ENCODE measurements at regions not wholly inside any gene's neighbourhood (a gene's known extent, or its start where the extent isn't known, plus 50 kb on each side); places are given as distances from the start of the nearest gene placed in this dataset.
A peak's percentile ranks its signal among the peaks of the same experiment; 100 is the strongest.

GRCh38 chr12:97301576-97301975 is 161.0 kb upstream of the RMST start:
- TF ChIP-seq CTCF (IDR thresholded peaks at IDR 0.05; ENCODE audit: borderline replicate concordance, control extremely low read depth, extremely low read depth, insufficient read depth, missing control alignments) = no peak
- in situ Hi-C loops (cut with MboI; ENCODE audit: low sequenced_read_pairs, unreplicated experiment) = loop anchor here (25.0 kb wide), 1 partner anchor 314 kb away; no protein-coding TSS in a partner anchor
- DNase-seq (ENCODE audit: low spot score) = no peak

- in situ Hi-C loops (cut with MboI; ENCODE audit: low sequenced_read_pairs, unreplicated experiment) = loop anchor here (25.0 kb wide), 1 partner anchor 318 kb away; no protein-coding TSS in a partner anchor
These were observed 157.0 kb upstream of the RMST start for GRCh38 chr12:97305651-97306050.

GRCh38 chr12:97306147-97306546 is 156.5 kb upstream of the RMST start:
- in situ Hi-C loops (cut with MboI; ENCODE audit: low sequenced_read_pairs, unreplicated experiment) = loop anchor here (25.0 kb wide), 1 partner anchor 319 kb away; no protein-coding TSS in a partner anchor
- no peak for TF ChIP-seq CTCF (IDR thresholded peaks at IDR 0.05; ENCODE audit: borderline replicate concordance, control extremely low read depth, extremely low read depth, insufficient read depth, missing control alignments)
- no peak for DNase-seq (ENCODE audit: low spot score)

More at GRCh38 chr12:97305651-97306050, 157.0 kb upstream of the RMST start:
- TF ChIP-seq CTCF (IDR thresholded peaks at IDR 0.05; ENCODE audit: borderline replicate concordance, control extremely low read depth, extremely low read depth, insufficient read depth, missing control alignments) = no peak
- DNase-seq (ENCODE audit: low spot score) = no peak

- in situ Hi-C loops (cut with MboI; ENCODE audit: low sequenced_read_pairs, unreplicated experiment) = loop anchor here (25.0 kb wide), 1 partner anchor 321 kb away; no protein-coding TSS in a partner anchor
- TF ChIP-seq CTCF (IDR thresholded peaks at IDR 0.05; ENCODE audit: borderline replicate concordance, control extremely low read depth, extremely low read depth, insufficient read depth, missing control alignments) = peak; percentile 48
- no peak for DNase-seq (ENCODE audit: low spot score)
These were observed 153.9 kb upstream of the RMST start for GRCh38 chr12:97308576-97309198.

- in situ Hi-C loops (cut with MboI; ENCODE audit: low sequenced_read_pairs, unreplicated experiment) = loop anchor here (25.0 kb wide), 1 partner anchor 323 kb away; no protein-coding TSS in a partner anchor
- TF ChIP-seq CTCF (IDR thresholded peaks at IDR 0.05; ENCODE audit: borderline replicate concordance, control extremely low read depth, extremely low read depth, insufficient read depth, missing control alignments) = no peak
- no peak for DNase-seq (ENCODE audit: low spot score)
These were observed 152.7 kb upstream of the RMST start for GRCh38 chr12:97309921-97310320.

GRCh38 chr12:97312570-97313135 is 150.0 kb upstream of the RMST start:
- no peak for DNase-seq (ENCODE audit: low spot score)
- no peak for TF ChIP-seq CTCF (IDR thresholded peaks at IDR 0.05; ENCODE audit: borderline replicate concordance, control extremely low read depth, extremely low read depth, insufficient read depth, missing control alignments)
- in situ Hi-C loops (cut with MboI; ENCODE audit: low sequenced_read_pairs, unreplicated experiment) = loop anchor here (25.0 kb wide), 1 partner anchor 325 kb away; no protein-coding TSS in a partner anchor

All from GM13976 (cell line).